Choroid plexus epithelial cell (primary cell): ENCODE measurements at regions not wholly inside any gene's neighbourhood (a gene's known extent, or its start where the extent isn't known, plus 50 kb on each side); places are given as distances from the start of the nearest gene placed in this dataset.

Experiments
- DNase-seq: peaks from one replicate; pipeline ENCODE4 v3.0.0-alpha.2; 2010; ENCODE audit warnings: low read depth
- H3K4me3 ChIP-seq: 2 replicates; pipeline ENCODE4 v1.5.1; 2011; ENCODE audit warnings: low read depth, mild to moderate bottlenecking, control low read depth, low read length, moderate library complexity
- TF ChIP-seq, protein P1 (sequence below): conservative IDR thresholded peaks from 2 replicates; pipeline ENCODE4 v1.5.1; 2011; ENCODE audit warnings: low read depth, mild to moderate bottlenecking, control low read depth, inconsistent platforms, low read length, moderate library complexity

DNA sequence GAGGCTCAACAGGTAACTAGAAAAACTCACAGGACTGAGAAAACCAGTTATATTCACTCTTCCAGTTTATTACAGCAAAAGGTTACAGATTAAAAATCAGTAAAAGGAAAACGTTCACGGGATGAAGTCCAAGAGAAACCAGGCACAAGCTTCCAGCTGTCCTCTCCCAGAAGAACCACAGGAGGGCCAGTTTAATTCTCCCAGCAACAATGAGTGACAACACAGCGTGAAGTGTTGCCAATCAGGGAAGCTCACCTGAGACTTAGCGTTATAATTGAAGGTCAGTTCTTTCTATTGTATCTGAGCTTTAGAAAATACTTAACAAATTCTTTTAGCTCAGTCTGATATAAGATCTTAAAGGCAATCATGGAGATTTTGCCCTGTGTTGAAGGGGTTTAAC lies 65.2 kb upstream of the TNR start:
- TF ChIP-seq, protein P1, sequence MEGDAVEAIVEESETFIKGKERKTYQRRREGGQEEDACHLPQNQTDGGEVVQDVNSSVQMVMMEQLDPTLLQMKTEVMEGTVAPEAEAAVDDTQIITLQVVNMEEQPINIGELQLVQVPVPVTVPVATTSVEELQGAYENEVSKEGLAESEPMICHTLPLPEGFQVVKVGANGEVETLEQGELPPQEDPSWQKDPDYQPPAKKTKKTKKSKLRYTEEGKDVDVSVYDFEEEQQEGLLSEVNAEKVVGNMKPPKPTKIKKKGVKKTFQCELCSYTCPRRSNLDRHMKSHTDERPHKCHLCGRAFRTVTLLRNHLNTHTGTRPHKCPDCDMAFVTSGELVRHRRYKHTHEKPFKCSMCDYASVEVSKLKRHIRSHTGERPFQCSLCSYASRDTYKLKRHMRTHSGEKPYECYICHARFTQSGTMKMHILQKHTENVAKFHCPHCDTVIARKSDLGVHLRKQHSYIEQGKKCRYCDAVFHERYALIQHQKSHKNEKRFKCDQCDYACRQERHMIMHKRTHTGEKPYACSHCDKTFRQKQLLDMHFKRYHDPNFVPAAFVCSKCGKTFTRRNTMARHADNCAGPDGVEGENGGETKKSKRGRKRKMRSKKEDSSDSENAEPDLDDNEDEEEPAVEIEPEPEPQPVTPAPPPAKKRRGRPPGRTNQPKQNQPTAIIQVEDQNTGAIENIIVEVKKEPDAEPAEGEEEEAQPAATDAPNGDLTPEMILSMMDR: no peak
- DNase-seq: no peak
- H3K4me3 ChIP-seq: no peak overlapping the region

- TF ChIP-seq, protein P1: no peak
- no peak for DNase-seq
- no peak overlapping the region for H3K4me3 ChIP-seq
Observed at GRCh38 chr1:175804561-175804960, 61.2 kb upstream of the TNR start.

- TF ChIP-seq, protein P1: no peak
- DNase-seq: no peak
- H3K4me3 ChIP-seq: no peak overlapping the region
Observed at GRCh38 chr1:175803413-175803812, 60.0 kb upstream of the TNR start.

DNA sequence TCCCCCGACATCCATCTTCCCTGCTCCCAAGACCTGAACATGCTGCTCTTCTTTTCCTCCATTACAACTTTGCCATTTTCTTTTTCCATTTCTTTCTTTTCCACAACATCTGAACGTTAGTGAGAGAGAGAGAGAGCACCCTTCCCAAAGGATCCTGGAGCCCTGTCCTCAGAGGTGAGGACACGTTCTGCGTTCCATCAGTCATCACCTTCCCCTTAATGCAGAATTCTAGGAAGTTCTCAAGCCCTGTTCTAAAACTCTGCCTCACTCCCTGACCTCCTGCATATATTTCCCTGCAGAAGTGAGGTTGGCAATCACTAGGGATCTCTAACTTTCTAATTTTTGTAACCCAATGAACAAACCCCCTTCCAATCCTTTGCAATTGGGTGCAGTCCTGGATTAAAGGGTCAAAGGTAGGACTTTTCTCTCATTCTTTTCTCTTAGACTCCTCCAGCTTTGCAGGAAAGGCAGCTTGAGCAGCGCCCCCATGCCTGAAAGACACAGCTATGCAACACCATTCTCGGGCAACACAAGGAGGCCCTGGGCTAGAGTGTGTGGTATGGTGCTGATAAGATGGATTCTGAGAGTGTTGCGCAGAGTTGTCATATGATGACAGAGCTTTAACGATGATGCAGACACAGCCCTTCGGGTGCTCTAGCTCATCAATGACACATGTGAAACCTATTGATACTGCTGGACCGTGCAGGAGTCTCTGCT lies 59.2 kb upstream of the TNR start:
- no peak overlapping the region for H3K4me3 ChIP-seq
- TF ChIP-seq, protein P1: no peak
- DNase-seq: no peak

DNA sequence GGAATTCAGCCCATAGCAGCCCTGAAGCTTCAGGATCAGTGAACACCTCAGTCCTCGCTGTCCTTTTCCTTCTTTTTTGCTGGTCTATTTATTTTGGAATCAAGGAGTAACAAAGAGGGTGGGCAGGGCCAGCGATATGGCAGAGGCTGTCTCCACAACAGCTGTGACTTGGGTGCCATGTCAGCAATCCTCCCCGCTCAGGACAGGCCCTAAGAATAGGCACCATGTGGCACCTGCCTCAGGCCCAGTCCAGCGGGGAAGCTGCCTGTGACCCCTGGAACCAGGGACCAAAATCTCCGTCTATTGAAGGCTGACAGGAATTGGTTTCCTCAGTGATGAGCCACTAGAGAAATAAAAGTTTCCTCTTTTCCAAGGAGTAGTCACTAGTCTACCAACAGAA lies 58.6 kb upstream of the TNR start:
- no peak overlapping the region for H3K4me3 ChIP-seq
- no peak for DNase-seq
- TF ChIP-seq, protein P1: no peak

DNA sequence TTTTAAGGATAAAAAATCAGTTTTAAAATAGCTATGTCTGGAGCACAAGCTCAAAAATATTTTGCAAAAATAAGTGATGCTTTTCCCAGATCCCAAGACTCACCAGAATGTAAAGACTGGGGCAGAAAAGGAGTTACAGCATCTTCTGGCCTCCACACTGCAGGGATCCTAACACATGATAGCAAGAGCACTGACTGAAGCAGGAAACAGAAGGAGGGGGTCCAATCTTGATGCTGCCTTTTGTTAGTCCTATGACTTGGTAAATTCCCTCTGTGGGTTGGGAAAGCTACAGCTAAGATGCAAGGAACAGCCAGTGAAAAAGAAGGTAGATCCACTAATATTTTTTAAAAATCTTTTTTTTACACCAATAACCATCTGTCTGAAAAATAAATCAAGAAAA lies 54.2 kb upstream of the TNR start:
- TF ChIP-seq, protein P1: no peak
- no peak overlapping the region for H3K4me3 ChIP-seq
- DNase-seq: no peak

- DNase-seq: no peak
- TF ChIP-seq, protein P1: no peak
- H3K4me3 ChIP-seq: no peak overlapping the region
Observed at GRCh38 chr1:175794586-175794985, 51.2 kb upstream of the TNR start.
